ENCODE measurements at regions not wholly inside any gene's neighbourhood (a gene's known extent, or its start where the extent isn't known, plus 50 kb on each side); places are given as distances from the start of the nearest gene placed in this dataset.
"Not testable (repeated sequence)": the region's sequence is repeated elsewhere in the genome, so short reads cannot be mapped to it uniquely, and the experiment has no call there.

DNA sequence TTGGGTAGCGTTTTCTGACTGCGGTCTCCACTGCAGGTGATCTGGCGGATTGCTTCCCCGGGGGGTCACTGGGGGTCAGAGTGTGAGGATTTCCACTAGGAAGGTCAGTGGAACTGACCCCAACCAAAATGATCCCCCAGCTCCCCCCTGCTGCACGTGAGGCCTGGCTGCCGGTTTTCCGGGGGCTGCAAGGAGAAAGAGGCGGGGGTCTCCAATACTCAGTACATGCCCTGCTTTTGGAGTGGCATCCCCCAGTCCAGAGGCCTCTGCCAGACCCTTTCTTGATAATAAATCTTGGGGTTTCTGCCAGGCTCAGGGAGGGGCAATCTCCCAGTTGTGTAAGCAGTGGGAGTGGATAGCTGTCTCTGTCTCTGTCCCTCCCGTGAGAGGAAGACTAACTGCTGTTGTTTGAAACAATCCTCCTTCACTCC is 71.5 kb upstream of the RTL6 start:
- Histone ChIP-seq H3K4me1 (no peaks in the 10 kb centered on the region), H3K27me3 (no peaks in the 10 kb centered on the region), H3K9me3 (no peaks in the 10 kb centered on the region), H3K4me3 (no peak overlapping the region), H3K36me3 (no peaks in the 10 kb centered on the region), H3K27ac (no peak overlapping the region)
- WGBS, 2 donors (ENCODE audit: low coverage in 1 of 2): 40 to 71% methylated on average over 1 to 9 of the region's 9 CpGs
- in situ Hi-C loops (cut with MboI; ENCODE audit: low pct_ligation_motif_present in 1 of 4, low pct_unique_long_range_greater_than_20kb in 1 of 4, low sequenced_read_pairs in 3 of 4): no loop called here
- DNase-seq: no peak
- intact Hi-C loops (cut with DNase I; ENCODE audit: low total_unique reads): no loop called here
- TF ChIP-seq CTCF (IDR thresholded peaks at IDR 0.05) (no peak), EP300 (IDR thresholded peaks at IDR 0.05; ENCODE audit: low read depth) (no peak), POLR2AphosphoS5 (IDR thresholded peaks at IDR 0.05) (no peak), POLR2A (IDR thresholded peaks at IDR 0.05) (no peak)

GRCh38 chr22:44567846-44568493 is 69.9 kb upstream of the RTL6 start:
- peak; percentile 65 for DNase-seq
- WGBS, 2 donors (ENCODE audit: low coverage in 1 of 2): 36 to 43% methylated on average over 2 to 8 of the region's 8 CpGs
- Histone ChIP-seq H3K4me1 (no peaks in the 10 kb centered on the region), H3K27me3 (no peaks in the 10 kb centered on the region), H3K27ac (no peak overlapping the region), H3K36me3 (no peaks in the 10 kb centered on the region), H3K9me3 (no peaks in the 10 kb centered on the region), H3K4me3 (no peak overlapping the region)
- in situ Hi-C loops (cut with MboI; ENCODE audit: low pct_ligation_motif_present in 1 of 4, low pct_unique_long_range_greater_than_20kb in 1 of 4, low sequenced_read_pairs in 3 of 4): no loop called here
- no peak for TF ChIP-seq EP300 (IDR thresholded peaks at IDR 0.05; ENCODE audit: low read depth)
- TF ChIP-seq CTCF (IDR thresholded peaks at IDR 0.05): peak; percentile 54 to 63 (median 60)
- TF ChIP-seq POLR2AphosphoS5 (IDR thresholded peaks at IDR 0.05): no peak
- TF ChIP-seq POLR2A (IDR thresholded peaks at IDR 0.05): no peak
- intact Hi-C loops (cut with DNase I; ENCODE audit: low total_unique reads): no loop called here

GRCh38 chr22:44567378-44567841 is 69.4 kb upstream of the RTL6 start:
- 50 to 73% methylated on average over 2 to 8 of the region's 8 CpGs for WGBS, 2 donors (ENCODE audit: low coverage in 1 of 2)
- DNase-seq: not testable (repeated sequence)

DNA sequence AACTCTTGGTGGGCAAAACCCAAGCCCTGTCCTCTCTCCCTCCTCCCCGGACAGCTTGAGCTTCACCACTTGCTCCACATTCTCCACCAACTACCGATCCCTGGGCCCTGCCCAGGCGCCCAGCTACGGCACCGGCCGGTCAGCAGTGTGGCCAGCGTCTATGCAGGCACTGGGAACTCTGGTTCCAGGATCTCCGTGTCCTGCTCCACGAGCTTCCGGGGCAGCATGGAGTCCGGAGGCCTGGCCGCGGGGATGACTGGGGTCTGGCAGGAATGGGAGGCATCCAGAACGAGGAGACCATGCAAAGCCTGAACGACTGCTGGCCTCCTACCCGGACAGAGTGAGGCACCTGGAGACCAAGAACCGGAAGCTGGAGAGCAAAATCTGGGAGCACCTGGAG is 68.9 kb upstream of the RTL6 start:
- in situ Hi-C loops (cut with MboI; ENCODE audit: low pct_ligation_motif_present in 1 of 4, low pct_unique_long_range_greater_than_20kb in 1 of 4, low sequenced_read_pairs in 3 of 4) (no loop called here), intact Hi-C loops (cut with DNase I; ENCODE audit: low total_unique reads) (no loop called here)
- H3K27me3 ChIP-seq: no peaks in the 10 kb centered on the region
- DNase-seq: no peak
- H3K9me3 ChIP-seq: no peaks in the 10 kb centered on the region
- no peaks in the 10 kb centered on the region for H3K36me3 ChIP-seq
- WGBS, 2 donors (ENCODE audit: low coverage in 1 of 2): 83 to 100% methylated on average over 1 to 17 of the region's 17 CpGs
- H3K4me3 ChIP-seq: no peak overlapping the region
- TF ChIP-seq CTCF (IDR thresholded peaks at IDR 0.05): no peak
- TF ChIP-seq POLR2AphosphoS5 (IDR thresholded peaks at IDR 0.05): no peak
- TF ChIP-seq EP300 (IDR thresholded peaks at IDR 0.05; ENCODE audit: low read depth): no peak
- no peak for TF ChIP-seq POLR2A (IDR thresholded peaks at IDR 0.05)
- no peaks in the 10 kb centered on the region for H3K4me1 ChIP-seq
- no peak overlapping the region for H3K27ac ChIP-seq

More at GRCh38 chr22:44567378-44567841, 69.4 kb upstream of the RTL6 start:
- H3K4me3 ChIP-seq; in situ Hi-C loops (cut with MboI; ENCODE audit: low pct_ligation_motif_present in 1 of 4, low pct_unique_long_range_greater_than_20kb in 1 of 4, low sequenced_read_pairs in 3 of 4); H3K9me3 ChIP-seq; intact Hi-C loops (cut with DNase I; ENCODE audit: low total_unique reads); H3K4me1 ChIP-seq; H3K27ac ChIP-seq; H3K27me3 ChIP-seq; H3K36me3 ChIP-seq: not testable (repeated sequence)

DNA sequence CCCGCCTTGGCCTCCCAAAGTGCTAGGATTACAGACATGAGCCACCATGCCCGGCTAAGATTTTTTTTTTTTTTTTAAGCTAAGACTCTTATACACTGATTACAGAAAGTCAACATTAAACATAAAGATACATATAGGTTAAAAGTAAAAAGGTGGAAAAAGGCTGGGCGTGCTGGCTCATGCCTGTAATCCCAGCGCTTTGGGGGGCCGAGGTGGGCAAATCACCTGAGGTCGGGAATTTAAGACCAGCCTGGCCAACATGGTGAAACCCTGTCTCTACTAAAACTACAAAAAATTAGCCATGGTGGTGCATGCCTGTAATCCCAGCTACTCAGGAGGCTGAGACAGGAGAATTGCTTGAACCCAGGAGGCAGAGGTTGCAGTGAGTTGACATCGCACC is 64.6 kb upstream of the RTL6 start:
- WGBS, 2 donors (ENCODE audit: low coverage in 1 of 2): 91 to 95% methylated on average over 5 to 7 of the region's 7 CpGs
- peaks cover 14% of the 10 kb centered on the region for H3K27me3 ChIP-seq
- H3K27ac ChIP-seq; DNase-seq; H3K4me1 ChIP-seq; intact Hi-C loops (cut with DNase I; ENCODE audit: low total_unique reads); H3K4me3 ChIP-seq; H3K9me3 ChIP-seq; in situ Hi-C loops (cut with MboI; ENCODE audit: low pct_ligation_motif_present in 1 of 4, low pct_unique_long_range_greater_than_20kb in 1 of 4, low sequenced_read_pairs in 3 of 4); H3K36me3 ChIP-seq: not testable (repeated sequence)

Data from transverse colon (tissue), 4 donors.